ENCODE measurements at regions not wholly inside any gene's neighbourhood (a gene's known extent, or its start where the extent isn't known, plus 50 kb on each side); places are given as distances from the start of the nearest gene placed in this dataset.

DNA sequence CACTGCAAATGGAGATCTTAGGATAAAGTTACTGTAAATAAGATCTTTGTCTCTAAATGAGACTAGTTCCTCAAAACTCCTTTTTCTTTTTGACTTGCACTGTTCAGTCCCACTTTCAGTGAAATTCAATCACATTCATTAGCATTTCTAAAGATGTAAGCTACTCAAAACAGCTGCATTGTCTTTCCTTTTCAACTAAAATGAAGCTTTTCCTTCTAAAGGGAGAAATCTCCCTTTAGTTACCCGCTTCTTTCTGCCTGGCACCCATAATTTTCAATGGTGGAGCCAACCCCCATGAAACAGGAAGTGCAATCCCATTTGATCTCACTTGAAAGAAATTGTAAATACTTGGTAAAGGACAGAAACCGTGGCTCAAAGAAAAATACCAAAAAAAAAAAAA, 387.4 kb upstream of the PKN2 start:
- DNase-seq (ENCODE audit: low read depth) = no peak
- H3K4me3 ChIP-seq (ENCODE audit: low read depth, low read length) = no peak overlapping the region
- TF ChIP-seq, protein P1, sequence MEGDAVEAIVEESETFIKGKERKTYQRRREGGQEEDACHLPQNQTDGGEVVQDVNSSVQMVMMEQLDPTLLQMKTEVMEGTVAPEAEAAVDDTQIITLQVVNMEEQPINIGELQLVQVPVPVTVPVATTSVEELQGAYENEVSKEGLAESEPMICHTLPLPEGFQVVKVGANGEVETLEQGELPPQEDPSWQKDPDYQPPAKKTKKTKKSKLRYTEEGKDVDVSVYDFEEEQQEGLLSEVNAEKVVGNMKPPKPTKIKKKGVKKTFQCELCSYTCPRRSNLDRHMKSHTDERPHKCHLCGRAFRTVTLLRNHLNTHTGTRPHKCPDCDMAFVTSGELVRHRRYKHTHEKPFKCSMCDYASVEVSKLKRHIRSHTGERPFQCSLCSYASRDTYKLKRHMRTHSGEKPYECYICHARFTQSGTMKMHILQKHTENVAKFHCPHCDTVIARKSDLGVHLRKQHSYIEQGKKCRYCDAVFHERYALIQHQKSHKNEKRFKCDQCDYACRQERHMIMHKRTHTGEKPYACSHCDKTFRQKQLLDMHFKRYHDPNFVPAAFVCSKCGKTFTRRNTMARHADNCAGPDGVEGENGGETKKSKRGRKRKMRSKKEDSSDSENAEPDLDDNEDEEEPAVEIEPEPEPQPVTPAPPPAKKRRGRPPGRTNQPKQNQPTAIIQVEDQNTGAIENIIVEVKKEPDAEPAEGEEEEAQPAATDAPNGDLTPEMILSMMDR (IDR thresholded peaks at IDR 0.05; ENCODE audit: insufficient read depth, low read depth, low read length, missing control alignments) = no peak

DNA sequence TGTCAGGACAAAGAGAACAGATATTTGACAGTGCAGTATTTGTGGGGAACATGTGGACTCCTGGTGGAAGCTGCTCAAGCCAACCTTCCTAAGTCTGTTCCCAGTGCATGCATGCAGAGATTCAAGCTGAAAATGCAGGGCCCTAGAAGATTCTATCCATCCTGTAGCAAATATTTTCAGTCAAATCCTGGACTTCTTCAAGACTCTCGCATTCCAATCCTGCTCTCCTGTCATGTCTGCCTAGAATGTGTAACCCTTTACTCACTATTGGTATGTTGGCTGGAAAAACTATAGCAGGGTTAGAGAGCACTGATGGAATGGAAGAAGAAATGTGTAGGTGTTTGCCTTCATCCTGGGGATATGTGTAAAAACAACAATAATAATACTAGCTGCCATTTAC, 385.6 kb upstream of the PKN2 start:
- TF ChIP-seq, protein P1 (IDR thresholded peaks at IDR 0.05; ENCODE audit: insufficient read depth, low read depth, low read length, missing control alignments) = no peak
- no peak overlapping the region for H3K4me3 ChIP-seq (ENCODE audit: low read depth, low read length)
- no peak for DNase-seq (ENCODE audit: low read depth)

DNA sequence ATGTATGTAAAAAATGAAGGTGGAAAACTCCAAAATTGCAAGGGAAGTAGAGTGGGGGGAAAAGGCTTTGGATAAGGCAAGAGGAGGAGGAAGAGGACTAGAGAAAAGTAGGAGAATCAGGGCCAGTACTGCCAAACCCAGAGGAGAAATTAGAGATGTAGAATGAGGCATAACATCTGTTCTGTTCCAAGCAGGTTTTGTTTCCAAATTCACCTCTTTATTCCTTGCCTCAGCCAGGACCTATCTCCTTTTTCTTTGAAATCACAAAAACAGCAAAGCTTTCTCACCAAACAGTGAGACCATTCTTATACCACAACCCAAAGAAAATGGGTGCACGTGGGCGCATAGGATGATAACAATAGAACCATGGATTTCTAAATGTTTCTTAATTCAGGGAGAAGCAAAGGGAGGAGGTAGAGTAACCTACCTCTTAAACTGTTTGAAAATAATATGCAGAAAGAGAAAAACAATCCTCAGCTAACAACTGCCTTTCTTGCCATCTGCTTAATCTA, 383.3 kb upstream of the PKN2 start:
- no peak for DNase-seq (ENCODE audit: low read depth)
- H3K4me3 ChIP-seq (ENCODE audit: low read depth, low read length) = no peak overlapping the region
- TF ChIP-seq, protein P1 (IDR thresholded peaks at IDR 0.05; ENCODE audit: insufficient read depth, low read depth, low read length, missing control alignments) = no peak

DNA sequence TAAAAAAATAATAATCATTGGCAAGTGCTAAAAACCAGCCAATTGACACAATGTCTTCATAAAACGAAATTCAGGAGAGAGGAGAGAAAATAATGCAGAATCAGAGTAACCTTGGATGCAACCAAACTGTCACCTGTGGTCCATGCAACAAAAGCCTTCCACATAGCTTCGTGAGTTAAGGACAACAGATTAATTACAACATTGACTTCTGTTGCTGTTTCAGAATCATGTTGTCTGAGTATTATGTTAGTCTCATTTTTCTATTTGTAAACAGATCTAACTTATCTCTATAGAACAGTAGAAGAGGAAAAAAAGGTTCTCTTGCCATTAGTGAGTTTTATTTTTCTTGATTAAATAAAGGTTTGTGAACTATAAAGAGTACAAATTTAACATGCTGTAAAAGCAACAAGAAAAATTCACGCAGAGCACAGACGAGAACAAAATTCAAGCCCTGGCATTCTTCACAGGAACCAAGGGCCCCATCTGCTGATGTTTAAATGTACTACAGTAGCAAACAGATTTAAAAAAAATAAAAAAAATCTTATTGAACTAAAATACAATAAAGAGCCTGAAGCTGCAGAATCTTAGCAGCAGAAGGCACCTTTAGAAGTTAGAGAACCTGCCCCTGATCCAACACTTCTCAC, 381.1 kb upstream of the PKN2 start:
- TF ChIP-seq, protein P1 (IDR thresholded peaks at IDR 0.05; ENCODE audit: insufficient read depth, low read depth, low read length, missing control alignments) = peak; percentile 10
- H3K4me3 ChIP-seq (ENCODE audit: low read depth, low read length) = no peak overlapping the region
- DNase-seq (ENCODE audit: low read depth) = peak; percentile 9

DNA sequence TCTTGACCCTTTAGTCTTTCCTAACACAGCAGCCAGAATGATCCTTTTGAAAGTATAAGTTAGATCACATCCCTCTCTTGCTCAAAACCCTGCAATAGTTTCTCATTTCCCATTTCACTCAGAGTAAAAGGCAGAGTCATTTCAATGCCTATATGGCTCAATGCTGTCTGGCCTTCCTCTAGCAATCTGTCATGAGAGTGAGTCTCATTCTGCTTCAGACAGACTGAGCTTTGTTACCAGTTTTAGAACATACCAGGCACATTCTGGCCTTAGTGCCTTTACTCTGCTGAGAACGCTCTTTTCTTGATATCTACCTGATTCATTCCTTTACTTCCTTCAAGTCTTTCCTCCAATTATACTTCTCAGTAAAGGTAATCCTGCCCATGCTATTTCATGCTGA, 372.8 kb upstream of the PKN2 start:
- H3K4me3 ChIP-seq (ENCODE audit: low read depth, low read length) = no peak overlapping the region
- TF ChIP-seq, protein P1 (IDR thresholded peaks at IDR 0.05; ENCODE audit: insufficient read depth, low read depth, low read length, missing control alignments) = no peak
- DNase-seq (ENCODE audit: low read depth) = no peak

DNA sequence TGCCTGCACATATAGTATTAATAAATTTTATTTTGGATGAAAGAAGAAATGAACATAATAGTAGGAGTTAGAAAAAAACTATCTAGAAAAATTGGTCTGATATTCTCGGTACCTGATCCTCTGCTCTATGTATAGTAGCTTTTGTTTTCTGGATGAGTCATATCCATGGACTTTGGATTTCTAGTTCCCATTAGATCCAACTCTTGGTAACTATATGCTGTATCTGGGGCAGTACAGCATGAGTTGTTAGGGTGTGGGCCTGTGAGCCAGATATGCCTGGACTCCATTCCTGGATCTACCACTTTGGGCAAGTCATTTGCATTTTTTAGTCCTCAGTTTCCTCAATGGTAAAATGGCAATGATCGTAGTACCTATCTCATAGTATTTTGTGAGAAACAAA, 372.2 kb upstream of the PKN2 start:
- no peak overlapping the region for H3K4me3 ChIP-seq (ENCODE audit: low read depth, low read length)
- TF ChIP-seq, protein P1 (IDR thresholded peaks at IDR 0.05; ENCODE audit: insufficient read depth, low read depth, low read length, missing control alignments) = no peak
- DNase-seq (ENCODE audit: low read depth) = no peak

DNA sequence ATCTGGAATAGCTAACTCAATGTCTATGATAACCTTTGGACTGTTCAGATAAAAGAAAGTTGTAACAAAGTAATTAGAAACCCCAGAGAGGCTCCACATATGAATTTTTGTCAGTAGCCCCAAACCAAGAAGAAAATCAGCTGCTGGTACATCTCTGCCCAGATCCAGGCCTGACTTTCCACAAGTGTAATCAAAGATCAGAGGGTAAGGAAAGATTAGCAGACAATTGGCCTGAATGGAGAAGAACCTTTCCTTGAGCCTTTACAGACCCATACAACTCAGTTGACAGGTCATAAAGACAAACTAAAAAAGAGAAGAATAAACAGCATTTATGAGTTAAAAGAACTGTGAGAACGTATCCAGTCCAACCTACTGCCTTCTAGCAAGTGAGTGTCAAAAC, 366.7 kb upstream of the PKN2 start:
- TF ChIP-seq, protein P1 (IDR thresholded peaks at IDR 0.05; ENCODE audit: insufficient read depth, low read depth, low read length, missing control alignments) = no peak
- no peak overlapping the region for H3K4me3 ChIP-seq (ENCODE audit: low read depth, low read length)

More for the DNA sequence above, 366.7 kb upstream of the PKN2 start:
- no peak for DNase-seq (ENCODE audit: low read depth)
